ENCODE measurements at regions not wholly inside any gene's neighbourhood (a gene's known extent, or its start where the extent isn't known, plus 50 kb on each side); places are given as distances from the start of the nearest gene placed in this dataset.

GRCh38 chr12:127896661-127897060, 370.3 kb upstream of the TMEM132C start:
- TF ChIP-seq EGR1 (IDR thresholded peaks at IDR 0.05) (no peak), YY1 (IDR thresholded peaks at IDR 0.05; ENCODE audit: low read depth) (no peak), RAD21 (IDR thresholded peaks at IDR 0.05; ENCODE audit: low read depth) (no peak), ZBTB7A (IDR thresholded peaks at IDR 0.05; ENCODE audit: low read depth) (no peak), TEAD4 (IDR thresholded peaks at IDR 0.05) (no peak), REST (IDR thresholded peaks at IDR 0.05; ENCODE audit: low read depth) (no peak), FOXM1 (IDR thresholded peaks at IDR 0.05; ENCODE audit: borderline replicate concordance, low read depth) (no peak), MAX (IDR thresholded peaks at IDR 0.05) (no peak), NFIC (IDR thresholded peaks at IDR 0.05) (no peak), TCF12 (IDR thresholded peaks at IDR 0.05; ENCODE audit: low read depth) (no peak), CEBPB (IDR thresholded peaks at IDR 0.05) (no peak), USF1 (IDR thresholded peaks at IDR 0.05) (no peak), CREB1 (IDR thresholded peaks at IDR 0.05; ENCODE audit: low read depth) (no peak), EP300 (IDR thresholded peaks at IDR 0.05; ENCODE audit: borderline replicate concordance) (no peak), TAF1 (IDR thresholded peaks at IDR 0.05; ENCODE audit: low read depth) (no peak)

- TF ChIP-seq USF1 (IDR thresholded peaks at IDR 0.05), result no peak
- TF ChIP-seq CREB1 (IDR thresholded peaks at IDR 0.05; ENCODE audit: low read depth), result no peak
- no peak for TF ChIP-seq TAF1 (IDR thresholded peaks at IDR 0.05; ENCODE audit: low read depth)
- TF ChIP-seq MAX (IDR thresholded peaks at IDR 0.05), result no peak
- TF ChIP-seq EGR1 (IDR thresholded peaks at IDR 0.05), result no peak
- TF ChIP-seq TCF12 (IDR thresholded peaks at IDR 0.05; ENCODE audit: low read depth), result no peak
- TF ChIP-seq TEAD4 (IDR thresholded peaks at IDR 0.05), result no peak
- no peak for TF ChIP-seq REST (IDR thresholded peaks at IDR 0.05; ENCODE audit: low read depth)
- no peak for TF ChIP-seq NFIC (IDR thresholded peaks at IDR 0.05)
- TF ChIP-seq ZBTB7A (IDR thresholded peaks at IDR 0.05; ENCODE audit: low read depth), result no peak
- no peak for TF ChIP-seq FOXM1 (IDR thresholded peaks at IDR 0.05; ENCODE audit: borderline replicate concordance, low read depth)
- no peak for TF ChIP-seq YY1 (IDR thresholded peaks at IDR 0.05; ENCODE audit: low read depth)
- TF ChIP-seq RAD21 (IDR thresholded peaks at IDR 0.05; ENCODE audit: low read depth), result no peak
- no peak for TF ChIP-seq CEBPB (IDR thresholded peaks at IDR 0.05)
- TF ChIP-seq EP300 (IDR thresholded peaks at IDR 0.05; ENCODE audit: borderline replicate concordance), result no peak
Observed at GRCh38 chr12:127898616-127899015, 368.4 kb upstream of the TMEM132C start.

GRCh38 chr12:127899971-127900370, 367.0 kb upstream of the TMEM132C start:
- no peak for TF ChIP-seq CEBPB (IDR thresholded peaks at IDR 0.05)
- TF ChIP-seq EP300 (IDR thresholded peaks at IDR 0.05; ENCODE audit: borderline replicate concordance), result no peak
- no peak for TF ChIP-seq TEAD4 (IDR thresholded peaks at IDR 0.05)
- no peak for TF ChIP-seq NFIC (IDR thresholded peaks at IDR 0.05)
- no peak for TF ChIP-seq TAF1 (IDR thresholded peaks at IDR 0.05; ENCODE audit: low read depth)
- no peak for TF ChIP-seq USF1 (IDR thresholded peaks at IDR 0.05)

GRCh38 chr12:127900386-127900785, 366.6 kb upstream of the TMEM132C start:
- no peak for TF ChIP-seq REST (IDR thresholded peaks at IDR 0.05; ENCODE audit: low read depth)
- no peak for TF ChIP-seq TEAD4 (IDR thresholded peaks at IDR 0.05)
- TF ChIP-seq CREB1 (IDR thresholded peaks at IDR 0.05; ENCODE audit: low read depth), result no peak
- no peak for TF ChIP-seq ZBTB7A (IDR thresholded peaks at IDR 0.05; ENCODE audit: low read depth)
- TF ChIP-seq MAX (IDR thresholded peaks at IDR 0.05), result no peak
- no peak for TF ChIP-seq TAF1 (IDR thresholded peaks at IDR 0.05; ENCODE audit: low read depth)
- no peak for TF ChIP-seq FOXM1 (IDR thresholded peaks at IDR 0.05; ENCODE audit: borderline replicate concordance, low read depth)
- no peak for TF ChIP-seq TCF12 (IDR thresholded peaks at IDR 0.05; ENCODE audit: low read depth)
- TF ChIP-seq EP300 (IDR thresholded peaks at IDR 0.05; ENCODE audit: borderline replicate concordance), result no peak
- no peak for TF ChIP-seq EGR1 (IDR thresholded peaks at IDR 0.05)
- TF ChIP-seq CEBPB (IDR thresholded peaks at IDR 0.05), result no peak
- no peak for TF ChIP-seq RAD21 (IDR thresholded peaks at IDR 0.05; ENCODE audit: low read depth)
- no peak for TF ChIP-seq YY1 (IDR thresholded peaks at IDR 0.05; ENCODE audit: low read depth)
- no peak for TF ChIP-seq USF1 (IDR thresholded peaks at IDR 0.05)
- TF ChIP-seq NFIC (IDR thresholded peaks at IDR 0.05), result no peak
